GM18502 (cell line): ENCODE measurements at regions not wholly inside any gene's neighbourhood (a gene's known extent, or its start where the extent isn't known, plus 50 kb on each side); places are given as distances from the start of the nearest gene placed in this dataset.
"Not testable (repeated sequence)": the region's sequence is repeated elsewhere in the genome, so short reads cannot be mapped to it uniquely, and the experiment has no call there.

Experiments used
- ATAC-seq: cut with Tn5 transposase; IDR thresholded peaks from one replicate; pipeline ENCODE4 v1.9.1; 2021; ENCODE audit warnings: mild to moderate bottlenecking; ENCODE audit not compliant: unreplicated experiment, poor library complexity

GRCh38 chr6:125421836-125422235 is 120.1 kb upstream of the HDDC2 start:
- no peak for ATAC-seq

GRCh38 chr6:125423047-125423446 is 121.3 kb upstream of the HDDC2 start:
- no peak for ATAC-seq

- no peak for ATAC-seq
Observed at GRCh38 chr6:125431971-125432370, 130.2 kb upstream of the HDDC2 start.

GRCh38 chr6:125432963-125433362 is 131.2 kb upstream of the HDDC2 start:
- ATAC-seq = peak; percentile 58

GRCh38 chr6:125434760-125435159 is 133.0 kb upstream of the HDDC2 start:
- no peak for ATAC-seq

- no peak for ATAC-seq
Observed at GRCh38 chr6:125439512-125439911, 137.7 kb upstream of the HDDC2 start.

GRCh38 chr6:125444006-125444923 is 142.5 kb upstream of the HDDC2 start:
- ATAC-seq = no peak

GRCh38 chr6:125445054-125445453 is 143.3 kb upstream of the HDDC2 start:
- no peak for ATAC-seq

GRCh38 chr6:125446011-125446410 is 144.2 kb upstream of the HDDC2 start:
- ATAC-seq = no peak

- ATAC-seq = no peak
Observed at GRCh38 chr6:125451750-125452149, 150.0 kb upstream of the HDDC2 start.

- no peak for ATAC-seq
Observed at GRCh38 chr6:125453516-125453915, 151.7 kb upstream of the HDDC2 start.

GRCh38 chr6:125454351-125454750 is 152.6 kb upstream of the HDDC2 start:
- ATAC-seq = no peak

GRCh38 chr6:125458493-125458892 is 156.7 kb upstream of the HDDC2 start:
- not testable (repeated sequence) for ATAC-seq

- ATAC-seq = not testable (repeated sequence)
Observed at GRCh38 chr6:125465332-125465731, 163.6 kb upstream of the HDDC2 start.

GRCh38 chr6:125469915-125470314 is 168.1 kb upstream of the HDDC2 start:
- no peak for ATAC-seq

- ATAC-seq = no peak
Observed at GRCh38 chr6:125471667-125472066, 169.9 kb upstream of the HDDC2 start.

GRCh38 chr6:125474061-125474460 is 172.3 kb upstream of the HDDC2 start:
- no peak for ATAC-seq

GRCh38 chr6:125477156-125477555 is 175.4 kb upstream of the HDDC2 start:
- ATAC-seq = no peak

GRCh38 chr6:125477844-125478243 is 176.1 kb upstream of the HDDC2 start:
- ATAC-seq = no peak

- no peak for ATAC-seq
Observed at GRCh38 chr6:125480146-125480545, 178.4 kb upstream of the HDDC2 start.

GRCh38 chr6:125480571-125480970 is 178.8 kb upstream of the HDDC2 start:
- ATAC-seq = no peak

GRCh38 chr6:125481056-125481455 is 179.3 kb upstream of the HDDC2 start:
- no peak for ATAC-seq
